MM.1S (cell line): ENCODE measurements at regions not wholly inside any gene's neighbourhood (a gene's known extent, or its start where the extent isn't known, plus 50 kb on each side); places are given as distances from the start of the nearest gene placed in this dataset.

Experiments used
- DNase-seq: peaks from one replicate; pipeline ENCODE4 v3.0.0-alpha.2; 2015
- H2AFZ ChIP-seq: fragments of 300-600 bp; sonication (generic); 2 replicates; pipeline ENCODE4 v1.6.0; 2016; ENCODE audit warnings: antibody characterized with exemption, low read length
- H3F3A ChIP-seq: fragments of 300-600 bp; sonication (generic); 2 replicates; pipeline ENCODE4 v1.6.1; 2016; ENCODE audit warnings: mild to moderate bottlenecking, antibody characterized with exemption, low read length, moderate library complexity, mixed read lengths; ENCODE audit not compliant: insufficient read depth
- H3K27ac ChIP-seq: fragments of 300-600 bp; sonication (generic); 2 replicates; pipeline ENCODE4 v1.5.1; 2016; ENCODE audit warnings: mild to moderate bottlenecking, low read length
- H3K27me3 ChIP-seq: fragments of 300-600 bp; sonication (generic); replicated peaks from 2 replicates; pipeline ENCODE4 v1.6.0; 2016; ENCODE audit warnings: low read length; ENCODE audit not compliant: insufficient read depth
- H3K36me3 ChIP-seq: fragments of 300-600 bp; sonication (generic); replicated peaks from 2 replicates; pipeline ENCODE4 v1.6.1; 2016; ENCODE audit warnings: mild to moderate bottlenecking, low read length, mixed read lengths; ENCODE audit not compliant: insufficient read depth
- H3K4me1 ChIP-seq: fragments of 300-600 bp; sonication (generic); 2 replicates; pipeline ENCODE4 v1.6.1; 2016; ENCODE audit warnings: low read length, mixed read lengths
- H3K4me2 ChIP-seq: fragments of 300-600 bp; sonication (generic); 2 replicates; pipeline ENCODE4 v1.6.0; 2016; ENCODE audit warnings: low read depth, low read length
- H3K4me3 ChIP-seq: fragments of 300-600 bp; sonication (generic); 2 replicates; pipeline ENCODE4 v1.5.1; 2016; ENCODE audit warnings: low read length, mixed read lengths
- H3K79me2 ChIP-seq: fragments of 300-600 bp; sonication (generic); 2 replicates; pipeline ENCODE4 v1.6.1; 2016; ENCODE audit warnings: mixed run types, low read length, mixed read lengths
- H3K9ac ChIP-seq: fragments of 300-600 bp; sonication (generic); 2 replicates; pipeline ENCODE4 v1.6.1; 2016; ENCODE audit warnings: low read length, mixed read lengths
- H3K9me2 ChIP-seq: fragments of 300-600 bp; sonication (generic); replicated peaks from 2 replicates; pipeline ENCODE4 v1.6.1; 2016; ENCODE audit warnings: mild to moderate bottlenecking, low read length, mixed read lengths; ENCODE audit not compliant: insufficient read depth
- H3K9me3 ChIP-seq: fragments of 300-600 bp; sonication (generic); replicated peaks from 2 replicates; pipeline ENCODE4 v1.6.1; 2016; ENCODE audit warnings: mild to moderate bottlenecking, low read length, mixed read lengths; ENCODE audit not compliant: insufficient read depth
- H4K20me1 ChIP-seq: fragments of 300-600 bp; sonication (generic); 2 replicates; pipeline ENCODE4 v1.6.1; 2016; ENCODE audit warnings: mild to moderate bottlenecking, low read length, moderate library complexity, mixed read lengths; ENCODE audit not compliant: insufficient read depth
- CTCF ChIP-seq: fragments of 300-600 bp; sonication (generic); IDR thresholded peaks from 2 replicates; pipeline ENCODE4 v1.5.1; 2016; ENCODE audit warnings: antibody characterized with exemption, low read length, mixed read lengths
- EZH2 ChIP-seq: fragments of 300-600 bp; sonication (generic); optimal IDR thresholded peaks from 2 replicates; pipeline ENCODE3; 2017; ENCODE audit warnings: low read depth, mild to moderate bottlenecking, antibody characterized with exemption, low read length, mixed read lengths
- EZH2phosphoT487 ChIP-seq: fragments of 300-600 bp; sonication (generic); IDR thresholded peaks from 2 replicates; pipeline ENCODE4 v1.6.1; 2018; ENCODE audit warnings: antibody characterized with exemption, low read length

GRCh38 chr3:34859746-34860145 lies 779.6 kb upstream of the ARPP21 start:
- Histone ChIP-seq H3F3A (no peaks in the 10 kb centered on the region), H4K20me1 (no peaks in the 10 kb centered on the region), H3K36me3 (no peaks in the 10 kb centered on the region), H3K4me1 (no peaks in the 10 kb centered on the region), H3K27ac (no peak overlapping the region), H3K79me2 (no peaks in the 10 kb centered on the region), H3K4me3 (no peak overlapping the region), H3K9ac (no peak overlapping the region), H3K4me2 (no peak overlapping the region), H3K9me2 (no peaks in the 10 kb centered on the region), H3K27me3 (no peaks in the 10 kb centered on the region), H3K9me3 (no peaks in the 10 kb centered on the region), H2AFZ (no peak overlapping the region)
- TF ChIP-seq EZH2, result no peak
- no peak for TF ChIP-seq EZH2phosphoT487
- TF ChIP-seq CTCF, result no peak
- no peak for DNase-seq

GRCh38 chr3:34862456-34862855 lies 776.9 kb upstream of the ARPP21 start:
- Histone ChIP-seq H3F3A (no peaks in the 10 kb centered on the region), H3K9ac (no peak overlapping the region), H3K36me3 (no peaks in the 10 kb centered on the region), H3K4me2 (no peak overlapping the region), H3K27ac (no peak overlapping the region), H3K4me3 (no peak overlapping the region), H3K4me1 (no peaks in the 10 kb centered on the region), H3K9me2 (no peaks in the 10 kb centered on the region), H2AFZ (no peak overlapping the region), H3K27me3 (no peaks in the 10 kb centered on the region), H4K20me1 (no peaks in the 10 kb centered on the region), H3K79me2 (no peaks in the 10 kb centered on the region), H3K9me3 (no peaks in the 10 kb centered on the region)
- DNase-seq, result no peak
- TF ChIP-seq CTCF, result no peak
- no peak for TF ChIP-seq EZH2phosphoT487
- no peak for TF ChIP-seq EZH2

GRCh38 chr3:34863485-34863884 lies 775.8 kb upstream of the ARPP21 start:
- H3K9ac ChIP-seq, result no peak overlapping the region
- H3K36me3 ChIP-seq, result no peaks in the 10 kb centered on the region
- no peaks in the 10 kb centered on the region for H3K4me1 ChIP-seq
- H4K20me1 ChIP-seq, result no peaks in the 10 kb centered on the region
- H3K27ac ChIP-seq, result no peak overlapping the region
- H2AFZ ChIP-seq, result no peak overlapping the region
- no peaks in the 10 kb centered on the region for H3K9me3 ChIP-seq
- H3F3A ChIP-seq, result no peaks in the 10 kb centered on the region
- TF ChIP-seq EZH2phosphoT487, result no peak
- TF ChIP-seq EZH2, result no peak
- TF ChIP-seq CTCF, result no peak
- H3K4me2 ChIP-seq, result no peak overlapping the region
- no peak for DNase-seq
- no peak overlapping the region for H3K4me3 ChIP-seq
- H3K9me2 ChIP-seq, result no peaks in the 10 kb centered on the region
- no peaks in the 10 kb centered on the region for H3K27me3 ChIP-seq
- H3K79me2 ChIP-seq, result no peaks in the 10 kb centered on the region
